OCI-LY7 (cell line): ENCODE measurements at regions not wholly inside any gene's neighbourhood (a gene's known extent, or its start where the extent isn't known, plus 50 kb on each side); places are given as distances from the start of the nearest gene placed in this dataset.

Source experiments
- BruUV-seq: library from RNA; stranded (reverse); fragments of 400-500 nt; replicated peaks from 2 replicates; lab custom pipeline; 2021; lab: Mats Ljungman, UMichigan
- CTCF ChIA-PET: fragments of 300-600 bp; sonication (Branson Sonifier 250); formaldehyde crosslinking; loops from one replicate; lab custom pipeline; 2022; ENCODE audit warnings: antibody characterized with exemption; ENCODE audit not compliant: unreplicated experiment; lab: Charles Lee
- POLR2A ChIA-PET: fragments of 300-600 bp; sonication (Branson Sonifier 250); formaldehyde crosslinking; loops from one replicate; lab custom pipeline; 2022; ENCODE audit warnings: antibody characterized with exemption; lab: Charles Lee
- DNase-seq: peaks from one replicate; pipeline ENCODE4 v3.0.0-alpha.2; 2015; ENCODE audit warnings: low spot score
- H2AFZ ChIP-seq: fragments of 200-600 bp; sonication (generic), shearing (Covaris generic); 2 replicates; pipeline ENCODE4 v1.6.1; 2014; ENCODE audit warnings: mild to moderate bottlenecking, antibody characterized with exemption, low read length, moderate library complexity
- H3K27ac ChIP-seq: fragments of 200-600 bp; sonication (generic); 2 replicates; pipeline ENCODE4 v1.5.1; 2014; ENCODE audit warnings: mixed run types, low read depth, mild to moderate bottlenecking, moderate library complexity, low read length, inconsistent platforms; ENCODE audit not compliant: poor library complexity, severe bottlenecking
- H3K36me3 ChIP-seq: fragments of 200-600 bp; sonication (generic); 2 replicates; pipeline ENCODE4 v1.6.1; 2014; ENCODE audit warnings: mild to moderate bottlenecking, antibody characterized with exemption, low read length, moderate library complexity, mixed read lengths; ENCODE audit not compliant: insufficient read depth
- H3K4me1 ChIP-seq: fragments of 200-600 bp; sonication (generic); 2 replicates; pipeline ENCODE4 v1.5.1; 2014; ENCODE audit warnings: mild to moderate bottlenecking, low read length; ENCODE audit not compliant: insufficient read depth, poor library complexity, severe bottlenecking
- H3K4me2 ChIP-seq: fragments of 200-600 bp; sonication (generic); 2 replicates; pipeline ENCODE4 v1.6.1; 2014; ENCODE audit warnings: mild to moderate bottlenecking, low read length
- H3K4me3 ChIP-seq: fragments of 200-600 bp; sonication (generic); 2 replicates; pipeline ENCODE4 v1.5.1; 2014; ENCODE audit warnings: mild to moderate bottlenecking, low read depth, low read length; ENCODE audit not compliant: poor library complexity, severe bottlenecking
- H3K79me2 ChIP-seq: fragments of 200-600 bp; sonication (generic); 2 replicates; pipeline ENCODE4 v1.6.1; 2016; ENCODE audit warnings: low read depth, mild to moderate bottlenecking, low read length, moderate library complexity, mixed read lengths; ENCODE audit not compliant: insufficient read depth
- H3K9me2 ChIP-seq: fragments of 200-600 bp; sonication (generic); 2 replicates; pipeline ENCODE4 v1.6.1; 2016; ENCODE audit warnings: mild to moderate bottlenecking, low read length, mixed read lengths; ENCODE audit not compliant: insufficient read depth
- H3K9me3 ChIP-seq: fragments of 200-600 bp; sonication (generic); 2 replicates; pipeline ENCODE4 v1.6.1; 2014; ENCODE audit warnings: mild to moderate bottlenecking, mixed run types, low read length, mixed read lengths
- H4K20me1 ChIP-seq: fragments of 200-600 bp; sonication (generic); 2 replicates; pipeline ENCODE4 v1.6.1; 2014; ENCODE audit warnings: mild to moderate bottlenecking, antibody characterized with exemption, low read length, moderate library complexity, mixed read lengths; ENCODE audit not compliant: insufficient read depth
- EZH2phosphoT487 ChIP-seq: fragments of 200-600 bp; sonication (generic); IDR thresholded peaks from 2 replicates; pipeline ENCODE4 v1.6.1; 2018; ENCODE audit warnings: low read depth, borderline replicate concordance, mild to moderate bottlenecking, mixed run types, antibody characterized with exemption, low read length, moderate library complexity, mixed read lengths
- intact Hi-C: fragments of 100-400 bp; cut with micrococcal nuclease; formaldehyde crosslinking; loops from one replicate; pipeline ENCODE4 v1.10.0; 2022; ENCODE audit not compliant: unreplicated experiment
- TF ChIP-seq, protein P1 (sequence below): fragments of 200-600 bp; sonication (generic); conservative IDR thresholded peaks from 2 replicates; pipeline ENCODE4 v1.5.1; 2014; ENCODE audit warnings: mild to moderate bottlenecking, antibody characterized with exemption, low read length, moderate library complexity, mixed read lengths

- H3K27ac ChIP-seq, result no peak overlapping the region
- no peaks in the 10 kb centered on the region for H3K4me1 ChIP-seq
- no peaks in the 10 kb centered on the region for H3K9me3 ChIP-seq
- H3K79me2 ChIP-seq, result no peaks in the 10 kb centered on the region
- TF ChIP-seq, protein P1, sequence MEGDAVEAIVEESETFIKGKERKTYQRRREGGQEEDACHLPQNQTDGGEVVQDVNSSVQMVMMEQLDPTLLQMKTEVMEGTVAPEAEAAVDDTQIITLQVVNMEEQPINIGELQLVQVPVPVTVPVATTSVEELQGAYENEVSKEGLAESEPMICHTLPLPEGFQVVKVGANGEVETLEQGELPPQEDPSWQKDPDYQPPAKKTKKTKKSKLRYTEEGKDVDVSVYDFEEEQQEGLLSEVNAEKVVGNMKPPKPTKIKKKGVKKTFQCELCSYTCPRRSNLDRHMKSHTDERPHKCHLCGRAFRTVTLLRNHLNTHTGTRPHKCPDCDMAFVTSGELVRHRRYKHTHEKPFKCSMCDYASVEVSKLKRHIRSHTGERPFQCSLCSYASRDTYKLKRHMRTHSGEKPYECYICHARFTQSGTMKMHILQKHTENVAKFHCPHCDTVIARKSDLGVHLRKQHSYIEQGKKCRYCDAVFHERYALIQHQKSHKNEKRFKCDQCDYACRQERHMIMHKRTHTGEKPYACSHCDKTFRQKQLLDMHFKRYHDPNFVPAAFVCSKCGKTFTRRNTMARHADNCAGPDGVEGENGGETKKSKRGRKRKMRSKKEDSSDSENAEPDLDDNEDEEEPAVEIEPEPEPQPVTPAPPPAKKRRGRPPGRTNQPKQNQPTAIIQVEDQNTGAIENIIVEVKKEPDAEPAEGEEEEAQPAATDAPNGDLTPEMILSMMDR, result no peak
- no peak for TF ChIP-seq EZH2phosphoT487
- H3K36me3 ChIP-seq, result no peaks in the 10 kb centered on the region
- ChIA-PET POLR2A (interaction anchor here (0.7 kb wide), 1 partner anchor 64 kb away, joined by 3 read pairs; no protein-coding TSS in a partner anchor), CTCF (no interaction called here)
- no peak overlapping the region for H2AFZ ChIP-seq
- H3K9me2 ChIP-seq, result no peaks in the 10 kb centered on the region
- H3K4me2 ChIP-seq, result no peak overlapping the region
- no peak overlapping the region for H3K4me3 ChIP-seq
- intact Hi-C loops, result no loop called here
- no TSS peak for BruUV-seq
- H4K20me1 ChIP-seq, result no peaks in the 10 kb centered on the region
- DNase-seq, result no peak
Observed at GRCh38 chr2:150400849-150401248, 86.6 kb downstream of the RND3 start.

- CTCF ChIA-PET, result no interaction called here
- Histone ChIP-seq H3K4me3 (no peak overlapping the region), H3K36me3 (no peaks in the 10 kb centered on the region), H3K4me2 (no peak overlapping the region), H3K79me2 (no peaks in the 10 kb centered on the region), H4K20me1 (no peaks in the 10 kb centered on the region), H3K9me3 (no peaks in the 10 kb centered on the region), H3K9me2 (no peaks in the 10 kb centered on the region), H2AFZ (no peak overlapping the region), H3K4me1 (no peaks in the 10 kb centered on the region), H3K27ac (no peak overlapping the region)
- no TSS peak for BruUV-seq
- intact Hi-C loops, result no loop called here
- DNase-seq, result no peak
- TF ChIP-seq EZH2phosphoT487, result no peak
- TF ChIP-seq, protein P1, result no peak
- POLR2A ChIA-PET, result no interaction called here
Observed at GRCh38 chr2:150392614-150393013, 94.9 kb downstream of the RND3 start.

DNA sequence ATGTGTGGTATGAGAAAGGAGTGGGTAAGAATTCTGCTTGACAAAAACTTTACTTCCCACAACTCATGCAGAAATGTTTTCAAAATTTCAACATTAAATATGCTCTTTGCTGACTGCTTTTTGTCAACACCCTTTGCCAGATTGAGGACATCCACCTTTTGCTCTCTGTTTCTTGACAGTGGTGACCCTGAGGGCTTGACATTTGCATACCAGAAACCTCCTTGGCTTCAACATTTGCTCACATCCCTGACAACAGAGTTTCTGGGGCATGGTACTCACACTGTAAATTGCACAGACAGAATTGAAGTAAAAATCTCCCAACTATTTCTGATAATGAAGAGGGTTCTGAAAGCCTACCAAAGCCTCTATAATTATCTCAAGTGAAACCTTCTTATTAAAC lies 95.7 kb downstream of the RND3 start:
- intact Hi-C loops, result no loop called here
- Histone ChIP-seq H3K36me3 (no peaks in the 10 kb centered on the region), H3K9me2 (no peaks in the 10 kb centered on the region), H3K4me3 (no peak overlapping the region), H3K27ac (no peak overlapping the region), H4K20me1 (no peaks in the 10 kb centered on the region), H3K79me2 (no peaks in the 10 kb centered on the region), H3K4me1 (no peaks in the 10 kb centered on the region), H3K9me3 (no peaks in the 10 kb centered on the region), H3K4me2 (no peak overlapping the region), H2AFZ (no peak overlapping the region)
- BruUV-seq, result no TSS peak
- no peak for TF ChIP-seq EZH2phosphoT487
- TF ChIP-seq, protein P1, result no peak
- ChIA-PET POLR2A (no interaction called here), CTCF (no interaction called here)
- no peak for DNase-seq
